ENCODE measurements at regions not wholly inside any gene's neighbourhood (a gene's known extent, or its start where the extent isn't known, plus 50 kb on each side); places are given as distances from the start of the nearest gene placed in this dataset.

- no peak overlapping the region for H3K27ac ChIP-seq (ENCODE audit: low read depth in 2 of 2, low read length in 2 of 2)
- H3K9ac ChIP-seq (ENCODE audit: low read length in 3 of 3): no peak overlapping the region
- no peaks in the 10 kb centered on the region for H3K36me3 ChIP-seq (ENCODE audit: control insufficient read depth in 2 of 3, insufficient read depth in 3 of 3, low read length in 3 of 3)
- H3K4me3 ChIP-seq (ENCODE audit: low read length in 3 of 3): no peak overlapping the region
- no peaks in the 10 kb centered on the region for H3K27me3 ChIP-seq (ENCODE audit: control insufficient read depth, insufficient read depth, low read length)
- intact Hi-C loops (cut with DNase I): no loop called here
- no peak for TF ChIP-seq CTCF (IDR thresholded peaks at IDR 0.05; ENCODE audit: borderline replicate concordance, extremely low read depth, insufficient read depth)
- FAIRE-seq: no peak
- H3K9me3 ChIP-seq (ENCODE audit: control insufficient read depth in 2 of 3, insufficient read depth in 1 of 3, low read length in 3 of 3): no peaks in the 10 kb centered on the region
- DNase-seq: no peak
- no peaks in the 10 kb centered on the region for H3K4me1 ChIP-seq (ENCODE audit: control insufficient read depth in 2 of 3, insufficient read depth in 2 of 3, low read depth in 1 of 3, low read length in 3 of 3)
These were observed 112.3 kb upstream of the PFKP start for GRCh38 chr10:2955064-2955463.

- Histone ChIP-seq H3K9me3 (ENCODE audit: control insufficient read depth in 2 of 3, insufficient read depth in 1 of 3, low read length in 3 of 3) (no peaks in the 10 kb centered on the region), H3K27me3 (ENCODE audit: control insufficient read depth, insufficient read depth, low read length) (no peaks in the 10 kb centered on the region), H3K4me1 (ENCODE audit: control insufficient read depth in 2 of 3, insufficient read depth in 2 of 3, low read depth in 1 of 3, low read length in 3 of 3) (no peaks in the 10 kb centered on the region), H3K36me3 (ENCODE audit: control insufficient read depth in 2 of 3, insufficient read depth in 3 of 3, low read length in 3 of 3) (no peaks in the 10 kb centered on the region), H3K9ac (ENCODE audit: low read length in 3 of 3) (no peak overlapping the region), H3K27ac (ENCODE audit: low read depth in 2 of 2, low read length in 2 of 2) (no peak overlapping the region), H3K4me3 (ENCODE audit: low read length in 3 of 3) (no peak overlapping the region)
- no peak for TF ChIP-seq CTCF (IDR thresholded peaks at IDR 0.05; ENCODE audit: borderline replicate concordance, extremely low read depth, insufficient read depth)
- intact Hi-C loops (cut with DNase I): no loop called here
- no peak for FAIRE-seq
- no peak for DNase-seq
These were observed 113.9 kb upstream of the PFKP start for GRCh38 chr10:2953495-2953894.

GRCh38 chr10:2951235-2951835, 116.0 kb upstream of the PFKP start:
- FAIRE-seq: no peak
- intact Hi-C loops (cut with DNase I): no loop called here

More at GRCh38 chr10:2951235-2951835, 116.0 kb upstream of the PFKP start:
- no peak for TF ChIP-seq CTCF (IDR thresholded peaks at IDR 0.05; ENCODE audit: borderline replicate concordance, extremely low read depth, insufficient read depth)
- H3K27ac ChIP-seq (ENCODE audit: low read depth in 2 of 2, low read length in 2 of 2): no peak overlapping the region
- H3K4me3 ChIP-seq (ENCODE audit: low read length in 3 of 3): no peak overlapping the region
- no peak overlapping the region for H3K9ac ChIP-seq (ENCODE audit: low read length in 3 of 3)
- no peaks in the 10 kb centered on the region for H3K27me3 ChIP-seq (ENCODE audit: control insufficient read depth, insufficient read depth, low read length)
- DNase-seq: no peak
- no peaks in the 10 kb centered on the region for H3K9me3 ChIP-seq (ENCODE audit: control insufficient read depth in 2 of 3, insufficient read depth in 1 of 3, low read length in 3 of 3)
- H3K36me3 ChIP-seq (ENCODE audit: control insufficient read depth in 2 of 3, insufficient read depth in 3 of 3, low read length in 3 of 3): no peaks in the 10 kb centered on the region
- no peaks in the 10 kb centered on the region for H3K4me1 ChIP-seq (ENCODE audit: control insufficient read depth in 2 of 3, insufficient read depth in 2 of 3, low read depth in 1 of 3, low read length in 3 of 3)

Data from kidney (tissue), 13 donors.